ENCODE measurements at regions not wholly inside any gene's neighbourhood (a gene's known extent, or its start where the extent isn't known, plus 50 kb on each side); places are given as distances from the start of the nearest gene placed in this dataset.

GRCh38 chr1:212518188-212519054 is 85.7 kb downstream of the NENF start:
- Mint-ChIP-seq H3K27me3 (ENCODE audit: low read depth) (peaks cover 5% of the 10 kb centered on the region), H3K4me1 (peaks cover 18% of the 10 kb centered on the region), H3K4me3 (no peak overlapping the region), H3K9me3 (no peaks in the 10 kb centered on the region), H3K36me3 (no peaks in the 10 kb centered on the region), H3K27ac (no peak overlapping the region)
- no peak for DNase-seq (ENCODE audit: low spot score in 2 of 2, unreplicated experiment in 2 of 2)
- TF ChIP-seq CTCF (IDR thresholded peaks at IDR 0.05; ENCODE audit: unreplicated experiment) = no peak

- Mint-ChIP-seq H3K27ac (no peak overlapping the region), H3K36me3 (no peaks in the 10 kb centered on the region), H3K9me3 (no peaks in the 10 kb centered on the region), H3K4me1 (peaks cover 11% of the 10 kb centered on the region), H3K27me3 (ENCODE audit: low read depth) (peaks cover 5% of the 10 kb centered on the region), H3K4me3 (no peak overlapping the region)
- TF ChIP-seq CTCF (IDR thresholded peaks at IDR 0.05; ENCODE audit: unreplicated experiment) = no peak
- no peak for DNase-seq (ENCODE audit: low spot score in 2 of 2, unreplicated experiment in 2 of 2)
Observed at GRCh38 chr1:212519131-212519530, 86.4 kb downstream of the NENF start.

- H3K9me3 Mint-ChIP-seq = no peaks in the 10 kb centered on the region
- no peak for TF ChIP-seq CTCF (IDR thresholded peaks at IDR 0.05; ENCODE audit: unreplicated experiment)
- H3K27me3 Mint-ChIP-seq (ENCODE audit: low read depth) = peaks cover 3% of the 10 kb centered on the region
- DNase-seq (ENCODE audit: low spot score in 2 of 2, unreplicated experiment in 2 of 2) = no peak
- no peak overlapping the region for H3K4me3 Mint-ChIP-seq
- H3K4me1 Mint-ChIP-seq = peaks cover 8% of the 10 kb centered on the region
- H3K27ac Mint-ChIP-seq = no peak overlapping the region
- H3K36me3 Mint-ChIP-seq = no peaks in the 10 kb centered on the region
Observed at GRCh38 chr1:212520299-212520698, 87.6 kb downstream of the NENF start.

GRCh38 chr1:212520746-212521145 is 87.8 kb upstream of the ATF3 start:
- Mint-ChIP-seq H3K27me3 (ENCODE audit: low read depth) (no peaks in the 10 kb centered on the region), H3K4me3 (no peak overlapping the region), H3K36me3 (no peaks in the 10 kb centered on the region), H3K4me1 (peaks cover 3% of the 10 kb centered on the region), H3K27ac (no peak overlapping the region), H3K9me3 (no peaks in the 10 kb centered on the region)
- DNase-seq (ENCODE audit: low spot score in 2 of 2, unreplicated experiment in 2 of 2) = no peak
- TF ChIP-seq CTCF (IDR thresholded peaks at IDR 0.05; ENCODE audit: unreplicated experiment) = no peak

- Mint-ChIP-seq H3K27me3 (ENCODE audit: low read depth) (no peaks in the 10 kb centered on the region), H3K36me3 (no peaks in the 10 kb centered on the region), H3K4me1 (peaks cover 1% of the 10 kb centered on the region), H3K4me3 (no peak overlapping the region), H3K9me3 (no peaks in the 10 kb centered on the region), H3K27ac (no peak overlapping the region)
- no peak for DNase-seq (ENCODE audit: low spot score in 2 of 2, unreplicated experiment in 2 of 2)
- TF ChIP-seq CTCF (IDR thresholded peaks at IDR 0.05; ENCODE audit: unreplicated experiment) = no peak
Observed at GRCh38 chr1:212525479-212526110, 83.0 kb upstream of the ATF3 start.
